Mesendoderm (in vitro differentiated cells): ENCODE measurements at regions not wholly inside any gene's neighbourhood (a gene's known extent, or its start where the extent isn't known, plus 50 kb on each side); places are given as distances from the start of the nearest gene placed in this dataset.

Experiments
- DNase-seq: peaks from one replicate; pipeline ENCODE4 v3.0.0; 2013
- H2AK5ac ChIP-seq: 2 replicates; pipeline ENCODE4 v1.6.1; 2013; ENCODE audit warnings: low read length, inconsistent platforms
- H2BK120ac ChIP-seq: 2 replicates; pipeline ENCODE4 v1.6.1; 2013; ENCODE audit warnings: low read depth, mild to moderate bottlenecking, low read length, moderate library complexity, mixed read lengths
- H2BK15ac ChIP-seq: replicated peaks from 2 replicates; pipeline ENCODE4 v1.6.1; 2013; ENCODE audit warnings: low read depth, mild to moderate bottlenecking, moderate library complexity
- H2BK5ac ChIP-seq: 2 replicates; pipeline ENCODE4 v1.6.1; 2013; ENCODE audit warnings: low read length, inconsistent platforms
- H3K18ac ChIP-seq: 2 replicates; pipeline ENCODE4 v1.6.1; 2013; ENCODE audit warnings: mild to moderate bottlenecking, low read length, mixed read lengths
- H3K23ac ChIP-seq: one replicate; pipeline ENCODE4 v1.6.1; 2013; ENCODE audit warnings: low read length
- H3K27ac ChIP-seq: 2 replicates; pipeline ENCODE4 v1.5.1; 2013; ENCODE audit warnings: low read depth, mild to moderate bottlenecking, inconsistent platforms, low read length, moderate library complexity
- H3K27me3 ChIP-seq: 2 replicates; pipeline ENCODE4 v1.6.1; 2013; ENCODE audit warnings: low read length, control low read depth, mild to moderate bottlenecking, inconsistent platforms; ENCODE audit not compliant: insufficient read depth, poor library complexity
- H3K36me3 ChIP-seq: 2 replicates; pipeline ENCODE4 v1.6.1; 2013; ENCODE audit warnings: low read length, inconsistent platforms; ENCODE audit not compliant: control insufficient read depth, insufficient read depth
- H3K4ac ChIP-seq: one replicate; pipeline ENCODE4 v1.6.1; 2013; ENCODE audit warnings: low read depth, mild to moderate bottlenecking, low read length, moderate library complexity
- H3K4me1 ChIP-seq: 2 replicates; pipeline ENCODE4 v1.6.1; 2013; ENCODE audit warnings: low read depth, low read length, inconsistent platforms; ENCODE audit not compliant: control insufficient read depth
- H3K4me2 ChIP-seq: 2 replicates; pipeline ENCODE4 v1.6.1; 2013; ENCODE audit warnings: low read length
- H3K4me3 ChIP-seq: 2 replicates; pipeline ENCODE4 v1.5.1; 2013; ENCODE audit warnings: mild to moderate bottlenecking, low read length
- H3K56ac ChIP-seq: one replicate; pipeline ENCODE4 v1.6.1; 2013; ENCODE audit warnings: low read length
- H3K79me1 ChIP-seq: 2 replicates; pipeline ENCODE4 v1.6.1; 2013; ENCODE audit warnings: low read length, inconsistent platforms
- H3K79me2 ChIP-seq: 2 replicates; pipeline ENCODE4 v1.6.1; 2013; ENCODE audit warnings: mild to moderate bottlenecking, low read length; ENCODE audit not compliant: control insufficient read depth, insufficient read depth
- H3K9ac ChIP-seq: 2 replicates; pipeline ENCODE4 v1.6.1; 2013; ENCODE audit warnings: low read length, inconsistent platforms
- H4K5ac ChIP-seq: one replicate; pipeline ENCODE4 v1.6.1; 2013; ENCODE audit warnings: low read length
- H4K8ac ChIP-seq: one replicate; pipeline ENCODE4 v1.6.1; 2013; ENCODE audit warnings: low read depth, mild to moderate bottlenecking, control low read depth, low read length, moderate library complexity
- WGBS: extraction: QIAGEN DNeasy Blood & Tissue Kit; methylation state at CpG from one replicate; pipeline ENCODE4 v1.1.7; 2013; ENCODE audit warnings: low lambda C conversion rate, missing lambda C conversion rate; ENCODE audit not compliant: insufficient coverage; ENCODE audit errors: extremely low coverage; 5-methylcytosine and 5-hydroxymethylcytosine counted together

- no peak for DNase-seq
- H3K79me2 ChIP-seq = no peaks in the 10 kb centered on the region
- H3K23ac ChIP-seq = no peak overlapping the region
- no peak overlapping the region for H3K9ac ChIP-seq
- no peaks in the 10 kb centered on the region for H3K4me1 ChIP-seq
- no CpG with 5 or more reads among the region's 7 CpGs for WGBS
- H2BK15ac ChIP-seq = no peak overlapping the region
- H3K79me1 ChIP-seq = no peaks in the 10 kb centered on the region
- no peak overlapping the region for H2BK5ac ChIP-seq
- H3K27me3 ChIP-seq = no peaks in the 10 kb centered on the region
- no peak overlapping the region for H3K56ac ChIP-seq
- H2BK120ac ChIP-seq = no peak overlapping the region
- H3K27ac ChIP-seq = no peak overlapping the region
- H3K4ac ChIP-seq = no peak overlapping the region
- H3K4me3 ChIP-seq = no peak overlapping the region
- H3K18ac ChIP-seq = no peak overlapping the region
- H4K8ac ChIP-seq = no peak overlapping the region
- no peak overlapping the region for H3K4me2 ChIP-seq
- no peaks in the 10 kb centered on the region for H3K36me3 ChIP-seq
- no peak overlapping the region for H4K5ac ChIP-seq
- no peak overlapping the region for H2AK5ac ChIP-seq
These were observed 204.6 kb upstream of the CFAP20DC start for GRCh38 chr3:59254433-59254832.

GRCh38 chr3:59253523-59253922 lies 203.7 kb upstream of the CFAP20DC start:
- no peak overlapping the region for H3K9ac ChIP-seq
- H3K36me3 ChIP-seq = no peaks in the 10 kb centered on the region
- H3K56ac ChIP-seq = no peak overlapping the region
- no peaks in the 10 kb centered on the region for H3K79me1 ChIP-seq
- H2BK15ac ChIP-seq = no peak overlapping the region
- no peak overlapping the region for H3K4me2 ChIP-seq
- no peaks in the 10 kb centered on the region for H3K79me2 ChIP-seq
- no CpG with 5 or more reads among the region's 2 CpGs for WGBS
- no peak overlapping the region for H3K4me3 ChIP-seq
- no peak overlapping the region for H2BK5ac ChIP-seq
- H3K4me1 ChIP-seq = no peaks in the 10 kb centered on the region
- no peaks in the 10 kb centered on the region for H3K27me3 ChIP-seq
- H3K18ac ChIP-seq = no peak overlapping the region
- H3K27ac ChIP-seq = no peak overlapping the region
- no peak overlapping the region for H3K23ac ChIP-seq
- DNase-seq = no peak
- no peak overlapping the region for H2AK5ac ChIP-seq
- H4K5ac ChIP-seq = no peak overlapping the region
- no peak overlapping the region for H3K4ac ChIP-seq
- H4K8ac ChIP-seq = no peak overlapping the region
- no peak overlapping the region for H2BK120ac ChIP-seq

GRCh38 chr3:59251869-59252268 lies 202.0 kb upstream of the CFAP20DC start:
- no CpG with 5 or more reads among the region's 3 CpGs for WGBS
- Histone ChIP-seq H3K4me2 (no peak overlapping the region), H3K4ac (no peak overlapping the region), H3K18ac (no peak overlapping the region), H3K56ac (no peak overlapping the region), H3K23ac (no peak overlapping the region), H2AK5ac (no peak overlapping the region), H3K79me1 (no peaks in the 10 kb centered on the region), H3K9ac (no peak overlapping the region), H3K27me3 (no peaks in the 10 kb centered on the region), H3K79me2 (no peaks in the 10 kb centered on the region), H4K8ac (no peak overlapping the region), H4K5ac (no peak overlapping the region), H3K4me3 (no peak overlapping the region), H2BK5ac (no peak overlapping the region), H3K27ac (no peak overlapping the region), H2BK15ac (no peak overlapping the region), H2BK120ac (no peak overlapping the region), H3K4me1 (no peaks in the 10 kb centered on the region), H3K36me3 (no peaks in the 10 kb centered on the region)
- no peak for DNase-seq

GRCh38 chr3:59250600-59250999 lies 200.8 kb upstream of the CFAP20DC start:
- DNase-seq = no peak
- no peaks in the 10 kb centered on the region for H3K79me2 ChIP-seq
- H4K8ac ChIP-seq = no peak overlapping the region
- H2BK120ac ChIP-seq = no peak overlapping the region
- H3K36me3 ChIP-seq = no peaks in the 10 kb centered on the region
- H3K79me1 ChIP-seq = no peaks in the 10 kb centered on the region
- H2AK5ac ChIP-seq = no peak overlapping the region
- no peak overlapping the region for H4K5ac ChIP-seq
- H2BK5ac ChIP-seq = no peak overlapping the region
- H3K4ac ChIP-seq = no peak overlapping the region
- H3K4me3 ChIP-seq = no peak overlapping the region
- H3K27ac ChIP-seq = no peak overlapping the region
- no peak overlapping the region for H3K18ac ChIP-seq
- no peak overlapping the region for H3K23ac ChIP-seq
- peaks cover 7% of the 10 kb centered on the region for H3K4me1 ChIP-seq
- H3K56ac ChIP-seq = no peak overlapping the region
- H3K4me2 ChIP-seq = no peak overlapping the region
- H3K9ac ChIP-seq = no peak overlapping the region
- no peaks in the 10 kb centered on the region for H3K27me3 ChIP-seq
- H2BK15ac ChIP-seq = no peak overlapping the region

- H3K27me3 ChIP-seq = no peaks in the 10 kb centered on the region
- H3K23ac ChIP-seq = no peak overlapping the region
- H2BK15ac ChIP-seq = no peak overlapping the region
- H3K36me3 ChIP-seq = no peaks in the 10 kb centered on the region
- H3K79me2 ChIP-seq = no peaks in the 10 kb centered on the region
- no peak overlapping the region for H2BK5ac ChIP-seq
- no peak overlapping the region for H3K56ac ChIP-seq
- no peak overlapping the region for H3K4me3 ChIP-seq
- H2AK5ac ChIP-seq = no peak overlapping the region
- H3K9ac ChIP-seq = no peak overlapping the region
- no peak overlapping the region for H3K4me2 ChIP-seq
- no peak overlapping the region for H4K5ac ChIP-seq
- no peak for DNase-seq
- no peak overlapping the region for H3K27ac ChIP-seq
- H3K18ac ChIP-seq = no peak overlapping the region
- H3K4ac ChIP-seq = no peak overlapping the region
- H2BK120ac ChIP-seq = no peak overlapping the region
- H3K79me1 ChIP-seq = no peaks in the 10 kb centered on the region
- no CpG with 5 or more reads among the region's 6 CpGs for WGBS
- no peak overlapping the region for H4K8ac ChIP-seq
- peaks cover 9% of the 10 kb centered on the region for H3K4me1 ChIP-seq
These were observed 200.0 kb upstream of the CFAP20DC start for GRCh38 chr3:59249698-59250361.

GRCh38 chr3:59249004-59249403 lies 199.2 kb upstream of the CFAP20DC start:
- DNase-seq = no peak
- H3K27ac ChIP-seq = no peak overlapping the region
- no peak overlapping the region for H3K9ac ChIP-seq
- no peak overlapping the region for H2AK5ac ChIP-seq
- no peaks in the 10 kb centered on the region for H3K36me3 ChIP-seq
- H3K4me1 ChIP-seq = peaks cover 9% of the 10 kb centered on the region
- H3K56ac ChIP-seq = no peak overlapping the region
- no peak overlapping the region for H3K4me3 ChIP-seq
- no peaks in the 10 kb centered on the region for H3K79me1 ChIP-seq
- no peak overlapping the region for H3K4me2 ChIP-seq
- H2BK5ac ChIP-seq = no peak overlapping the region
- H3K27me3 ChIP-seq = no peaks in the 10 kb centered on the region
- no peaks in the 10 kb centered on the region for H3K79me2 ChIP-seq
- no peak overlapping the region for H4K8ac ChIP-seq
- H3K4ac ChIP-seq = no peak overlapping the region
- H3K18ac ChIP-seq = no peak overlapping the region
- no peak overlapping the region for H2BK120ac ChIP-seq
- no peak overlapping the region for H4K5ac ChIP-seq
- H3K23ac ChIP-seq = no peak overlapping the region
- no peak overlapping the region for H2BK15ac ChIP-seq
